ENCODE measurements at regions not wholly inside any gene's neighbourhood (a gene's known extent, or its start where the extent isn't known, plus 50 kb on each side); places are given as distances from the start of the nearest gene placed in this dataset.

- TF ChIP-seq EZH2 (optimal IDR thresholded peaks at IDR 0.05; ENCODE audit: low read depth, low read length) (no peak), CTCF (IDR thresholded peaks at IDR 0.05; ENCODE audit: low read length) (no peak), EZH2phosphoT487 (IDR thresholded peaks at IDR 0.05; ENCODE audit: low read length) (no peak)
Observed at GRCh38 chr13:75008926-75009325, 473.0 kb downstream of the TBC1D4 start.
